DND-41 (cell line): ENCODE measurements at regions not wholly inside any gene's neighbourhood (a gene's known extent, or its start where the extent isn't known, plus 50 kb on each side); places are given as distances from the start of the nearest gene placed in this dataset.

ENCODE experiments used
- ATAC-seq: fragments of 200-7000 bp; cut with Tn5 transposase; 3 replicates; pipeline ENCODE4 v1.9.1; 2021; ENCODE audit warnings: low read depth; ENCODE audit not compliant: insufficient read depth
- DNase-seq: peaks from one replicate; pipeline ENCODE4 v3.0.0-alpha.2; 2020
- H2AFZ ChIP-seq: 2 replicates; pipeline ENCODE4 v1.6.0; 2012; ENCODE audit warnings: low read depth, low read length
- H3K27ac ChIP-seq: 2 replicates; pipeline ENCODE4 v1.5.1; 2012; ENCODE audit warnings: low read length, inconsistent platforms
- H3K27me3 ChIP-seq: fragments of 200-600 bp; sonication (generic); 2 replicates; pipeline ENCODE4 v1.6.0; 2012; ENCODE audit warnings: low read length, mild to moderate bottlenecking, inconsistent platforms; ENCODE audit not compliant: insufficient read depth, poor library complexity
- H3K36me3 ChIP-seq: 2 replicates; pipeline ENCODE4 v1.5.1; 2012; ENCODE audit warnings: low read length, inconsistent platforms; ENCODE audit not compliant: insufficient read depth
- H3K4me1 ChIP-seq: 2 replicates; pipeline ENCODE4 v1.5.1; 2012; ENCODE audit warnings: mild to moderate bottlenecking, low read length; ENCODE audit not compliant: insufficient read depth
- H3K4me2 ChIP-seq: 2 replicates; pipeline ENCODE4 v1.6.0; 2012; ENCODE audit warnings: mild to moderate bottlenecking, moderate library complexity, low read length, inconsistent platforms; ENCODE audit not compliant: insufficient read depth
- H3K4me3 ChIP-seq, 2 experiments: fragments of 200-600 bp in 1 of 2; shearing (Covaris generic) in 1 of 2; 2 replicates each; pipeline ENCODE4 v1.5.1; 2012 to 2016; ENCODE audit warnings: inconsistent platforms in 2 of 2, low read length in 2 of 2, mild to moderate bottlenecking in 2 of 2, low read depth in 1 of 2, moderate library complexity in 1 of 2
- H3K79me2 ChIP-seq: 2 replicates; pipeline ENCODE4 v1.6.0; 2012; ENCODE audit warnings: low read length, inconsistent platforms; ENCODE audit not compliant: insufficient read depth
- H3K9ac ChIP-seq: 2 replicates; pipeline ENCODE4 v1.6.0; 2012; ENCODE audit warnings: low read depth, mild to moderate bottlenecking, inconsistent platforms, low read length, moderate library complexity
- H3K9me3 ChIP-seq: 2 replicates; pipeline ENCODE4 v1.5.1; 2012; ENCODE audit warnings: low read length, moderate library complexity, mild to moderate bottlenecking, inconsistent platforms; ENCODE audit not compliant: insufficient read depth, severe bottlenecking
- H4K20me1 ChIP-seq: 2 replicates; pipeline ENCODE4 v1.6.0; 2012; ENCODE audit warnings: low read length; ENCODE audit not compliant: insufficient read depth
- CTCF ChIP-seq: IDR thresholded peaks from 2 replicates; pipeline ENCODE4 v1.5.1; 2012; ENCODE audit warnings: borderline replicate concordance, low read length, moderate library complexity, mild to moderate bottlenecking; ENCODE audit not compliant: poor library complexity, severe bottlenecking; ENCODE audit errors: extremely low read depth
- EZH2 ChIP-seq: IDR thresholded peaks from 3 replicates; pipeline ENCODE4 v1.6.1; 2012; ENCODE audit warnings: borderline replicate concordance, low read depth, mild to moderate bottlenecking, moderate library complexity, low read length, inconsistent platforms; ENCODE audit not compliant: severe bottlenecking

GRCh38 chr6:113762641-113763040 is 94.5 kb upstream of the MARCKS start:
- Histone ChIP-seq H3K9ac (no peak overlapping the region), H3K4me3 (no peak overlapping the region), H3K4me1 (no peaks in the 10 kb centered on the region), H3K27me3 (no peaks in the 10 kb centered on the region), H2AFZ (no peak overlapping the region), H3K36me3 (no peaks in the 10 kb centered on the region), H3K79me2 (no peaks in the 10 kb centered on the region), H3K9me3 (no peaks in the 10 kb centered on the region), H3K27ac (no peak overlapping the region), H4K20me1 (no peaks in the 10 kb centered on the region), H3K4me2 (no peak overlapping the region)
- no peak for TF ChIP-seq CTCF
- ATAC-seq, result no peak
- no peak for DNase-seq

- TF ChIP-seq EZH2, result no peak
- no peak for TF ChIP-seq CTCF
- DNase-seq, result no peak
- no peak overlapping the region for H3K4me2 ChIP-seq
- no peak overlapping the region for H3K27ac ChIP-seq
- ATAC-seq, result no peak
- H3K79me2 ChIP-seq, result no peaks in the 10 kb centered on the region
- no peaks in the 10 kb centered on the region for H3K36me3 ChIP-seq
- no peak overlapping the region for H3K4me3 ChIP-seq
- H2AFZ ChIP-seq, result no peak overlapping the region
- H3K9me3 ChIP-seq, result no peaks in the 10 kb centered on the region
- H3K9ac ChIP-seq, result no peak overlapping the region
- no peaks in the 10 kb centered on the region for H4K20me1 ChIP-seq
- no peaks in the 10 kb centered on the region for H3K27me3 ChIP-seq
- no peaks in the 10 kb centered on the region for H3K4me1 ChIP-seq
These were observed 93.8 kb upstream of the MARCKS start for GRCh38 chr6:113763311-113763766.

GRCh38 chr6:113763876-113764275 is 93.3 kb upstream of the MARCKS start:
- Histone ChIP-seq H3K4me3 (no peak overlapping the region), H3K27me3 (no peaks in the 10 kb centered on the region), H3K4me1 (no peaks in the 10 kb centered on the region), H4K20me1 (no peaks in the 10 kb centered on the region), H3K36me3 (no peaks in the 10 kb centered on the region), H2AFZ (no peak overlapping the region), H3K9me3 (no peaks in the 10 kb centered on the region), H3K27ac (no peak overlapping the region), H3K9ac (no peak overlapping the region), H3K79me2 (no peaks in the 10 kb centered on the region), H3K4me2 (no peak overlapping the region)
- ATAC-seq (no peak), DNase-seq (no peak)
- TF ChIP-seq CTCF, result no peak
- no peak for TF ChIP-seq EZH2

- no peak for ATAC-seq
- DNase-seq, result no peak
- no peak overlapping the region for H3K4me3 ChIP-seq
- no peak overlapping the region for H3K4me2 ChIP-seq
- no peak for TF ChIP-seq EZH2
- no peak for TF ChIP-seq CTCF
- H2AFZ ChIP-seq, result no peak overlapping the region
- H3K27ac ChIP-seq, result no peak overlapping the region
- H3K9me3 ChIP-seq, result no peaks in the 10 kb centered on the region
- no peak overlapping the region for H3K9ac ChIP-seq
- no peaks in the 10 kb centered on the region for H3K27me3 ChIP-seq
- H4K20me1 ChIP-seq, result no peaks in the 10 kb centered on the region
- no peaks in the 10 kb centered on the region for H3K79me2 ChIP-seq
- H3K36me3 ChIP-seq, result no peaks in the 10 kb centered on the region
- H3K4me1 ChIP-seq, result no peaks in the 10 kb centered on the region
These were observed 91.2 kb upstream of the MARCKS start for GRCh38 chr6:113765909-113766308.
